A549 (cell line): ENCODE measurements at regions not wholly inside any gene's neighbourhood (a gene's known extent, or its start where the extent isn't known, plus 50 kb on each side); places are given as distances from the start of the nearest gene placed in this dataset.

Experiments used
- ATAC-seq, 2 experiments: fragments of 200-7000 bp in 1 of 2; fragments of >200 bp in 1 of 2; cut with Nextera tagmentation in 1 of 2; cut with Tn5 transposase in 1 of 2; 3 replicates each; pipeline versions ENCODE4 v1.8.0 to v1.9.1; 2018 to 2020; ENCODE audit warnings: mild to moderate bottlenecking in 1 of 2, moderate library complexity in 1 of 2
- CTCF ChIA-PET: fragments of 300-600 bp; sonication (Branson Sonifier 250); formaldehyde crosslinking; extraction: SDS; loops from one replicate; lab custom pipeline; 2021; ENCODE audit warnings: antibody characterized with exemption, inconsistent platforms; lab: Yijun Ruan, JAX
- POLR2A ChIA-PET: fragments of 350-600 bp; formaldehyde crosslinking; extraction: SDS; loops from one replicate; lab custom pipeline; 2021; ENCODE audit warnings: antibody characterized with exemption, inconsistent platforms; lab: Yijun Ruan, JAX
- DNase-seq, 2 experiments: peaks; one replicate each; pipeline versions ENCODE4 v3.0.0 to v3.0.0-alpha.2; 2011 to 2016; ENCODE audit warnings: low read depth in 1 of 2, low spot score in 1 of 2
- FAIRE-seq: peaks from 2 replicates; lab custom pipeline; 2011; peaks lifted over from hg19 to GRCh38; lab: Jason Lieb, UNC
- H3K27ac ChIP-seq, 2 experiments: fragments of >200 bp; sonication (Bioruptor Twin); formaldehyde crosslinking; 3 replicates each; pipeline ENCODE4 v1.5.1; 2016 to 2017
- H3K4me1 ChIP-seq: fragments of >200 bp; sonication (Bioruptor Twin); formaldehyde crosslinking; 3 replicates; pipeline ENCODE4 v1.6.1; 2016
- H3K4me2 ChIP-seq: fragments of >200 bp; sonication (Bioruptor Twin); formaldehyde crosslinking; 3 replicates; pipeline ENCODE4 v1.6.1; 2016
- H3K4me3 ChIP-seq: fragments of >200 bp; sonication (Bioruptor Twin); formaldehyde crosslinking; 3 replicates; pipeline ENCODE4 v1.5.1; 2016
- H3K9me3 ChIP-seq: fragments of >200 bp; sonication (Bioruptor Twin); formaldehyde crosslinking; 3 replicates; pipeline ENCODE4 v1.6.1; 2016
- BHLHE40 ChIP-seq: IDR thresholded peaks from 2 replicates; pipeline ENCODE4 v1.6.1; 2012; ENCODE audit warnings: low read depth, low read length, inconsistent platforms
- CEBPB ChIP-seq, 2 experiments: fragments of >200 bp in 1 of 2; sonication (Bioruptor Twin) in 1 of 2; formaldehyde crosslinking in 1 of 2; IDR thresholded peaks; 2 replicates each; pipeline ENCODE4 v1.6.1; 2012 to 2016
- CHD2 ChIP-seq: fragments of 150-350 bp; IDR thresholded peaks from 2 replicates; pipeline ENCODE4 v1.6.1; 2014; ENCODE audit warnings: low read length; ENCODE audit not compliant: partially characterized antibody
- CTCF ChIP-seq: fragments of >200 bp; sonication (Bioruptor Twin); formaldehyde crosslinking; IDR thresholded peaks from 3 replicates; pipeline ENCODE4 v1.5.1; 2016
- E2F6 ChIP-seq: IDR thresholded peaks from 2 replicates; pipeline ENCODE4 v1.6.1; 2012; ENCODE audit warnings: low read depth, borderline replicate concordance
- EP300 ChIP-seq, 2 experiments: fragments of >200 bp; sonication (Bioruptor Twin); formaldehyde crosslinking; IDR thresholded peaks; 2 replicates in 1 of 2; 3 replicates in 1 of 2; pipeline ENCODE4 v1.6.1; 2016 to 2017
- FOSB ChIP-seq: fragments of 250-450 bp; sonication (Bioruptor Pico); IDR thresholded peaks from 2 replicates; pipeline ENCODE4 v1.5.0; 2020; ENCODE audit warnings: mild to moderate bottlenecking, moderate library complexity
- FOSL2 ChIP-seq, 2 experiments: fragments of 450-650 bp in 1 of 2; fragments of >200 bp in 1 of 2; sonication (Bioruptor Twin) in 1 of 2; formaldehyde crosslinking; IDR thresholded peaks; 2 replicates each; pipeline versions ENCODE4 v1.5.0 to v1.6.1; 2016 to 2020; ENCODE audit warnings: mild to moderate bottlenecking in 1 of 2, moderate library complexity in 1 of 2
- GATA3 ChIP-seq: IDR thresholded peaks from 2 replicates; pipeline ENCODE4 v1.6.1; 2012; ENCODE audit warnings: borderline replicate concordance
- HMGXB4 ChIP-seq: fragments of 250-450 bp; sonication (Bioruptor Pico); IDR thresholded peaks from 2 replicates; pipeline ENCODE4 v1.5.0; 2021; ENCODE audit warnings: mild to moderate bottlenecking, moderate library complexity, borderline replicate concordance
- HOXB13 ChIP-seq: fragments of 250-450 bp; sonication (Bioruptor Pico); IDR thresholded peaks from 2 replicates; pipeline ENCODE4 v1.5.0; 2020; ENCODE audit warnings: low read depth, mild to moderate bottlenecking, moderate library complexity
- HOXB5 ChIP-seq: fragments of 250-450 bp; sonication (Bioruptor Pico); IDR thresholded peaks from 2 replicates; pipeline ENCODE4 v1.5.0; 2020; ENCODE audit warnings: mild to moderate bottlenecking, moderate library complexity
- JUN ChIP-seq, 2 experiments: fragments of >200 bp; sonication (Bioruptor Twin); formaldehyde crosslinking; IDR thresholded peaks; 2 replicates in 1 of 2; 3 replicates in 1 of 2; pipeline ENCODE4 v1.6.1; 2016 to 2017
- JUNB ChIP-seq: fragments of >200 bp; sonication (Bioruptor Twin); formaldehyde crosslinking; IDR thresholded peaks from 2 replicates; pipeline ENCODE4 v1.6.1; 2016
- KDM5A ChIP-seq: fragments of 200-600 bp; sonication (generic); IDR thresholded peaks from 2 replicates; pipeline ENCODE4 v1.6.1; 2016; ENCODE audit warnings: antibody characterized with exemption, mild to moderate bottlenecking
- MAX ChIP-seq: IDR thresholded peaks from 2 replicates; pipeline ENCODE4 v1.6.1; 2012
- MAZ ChIP-seq: fragments of 150-350 bp; IDR thresholded peaks from 2 replicates; pipeline ENCODE4 v1.6.1; 2014; ENCODE audit warnings: antibody characterized with exemption, low read depth, low read length, borderline replicate concordance
- NPAS2 ChIP-seq: fragments of 250-450 bp; sonication (Bioruptor Pico); IDR thresholded peaks from 2 replicates; pipeline ENCODE4 v1.8.0; 2022; ENCODE audit warnings: mild to moderate bottlenecking, moderate library complexity, borderline replicate concordance
- PBX3 ChIP-seq: IDR thresholded peaks from 2 replicates; pipeline ENCODE4 v1.6.1; 2012
- POLR2A ChIP-seq: IDR thresholded peaks from 2 replicates; pipeline ENCODE4 v1.6.1; 2012; ENCODE audit warnings: mild to moderate bottlenecking, low read length
- POLR2AphosphoS2 ChIP-seq: conservative IDR thresholded peaks from 2 replicates; pipeline ENCODE4 v1.6.1; 2012; ENCODE audit warnings: low read length, improper control_type of control experiment, inconsistent platforms
- RAD21 ChIP-seq, 2 experiments: fragments of >200 bp in 1 of 2; sonication (Bioruptor Twin) in 1 of 2; formaldehyde crosslinking in 1 of 2; IDR thresholded peaks in 1 of 2; conservative IDR thresholded peaks in 1 of 2; 2 replicates in 1 of 2; 3 replicates in 1 of 2; pipeline ENCODE4 v1.6.1; 2012 to 2018; ENCODE audit warnings: inconsistent platforms in 1 of 2
- RNF2 ChIP-seq: fragments of 200-600 bp; sonication (generic); IDR thresholded peaks from 2 replicates; pipeline ENCODE4 v1.6.1; 2016; ENCODE audit warnings: low read depth, mild to moderate bottlenecking, antibody characterized with exemption, moderate library complexity, borderline replicate concordance
- SMC3 ChIP-seq: fragments of >200 bp; sonication (Bioruptor Twin); formaldehyde crosslinking; IDR thresholded peaks from 3 replicates; pipeline ENCODE4 v1.6.1; 2018; ENCODE audit warnings: inconsistent platforms
- TFCP2L1 ChIP-seq: fragments of 250-450 bp; sonication (Bioruptor Pico); IDR thresholded peaks from 2 replicates; pipeline ENCODE4 v1.5.0; 2021; ENCODE audit warnings: mild to moderate bottlenecking
- TP53 ChIP-seq: fragments of 250-450 bp; sonication (Bioruptor Pico); IDR thresholded peaks from 2 replicates; pipeline ENCODE4 v1.5.0; 2021; ENCODE audit warnings: mild to moderate bottlenecking, moderate library complexity
- WGBS: methylation state at CpG from one replicate; pipeline ENCODE4 v1.1.6; 2017; ENCODE audit errors: missing lambda C conversion rate; 5-methylcytosine and 5-hydroxymethylcytosine counted together

GRCh38 chr10:33115738-33116719 is 158.0 kb upstream of the ITGB1 start:
- H3K27ac ChIP-seq, result peak overlapping the region; percentile 68 to 84
- ChIA-PET POLR2A (no interaction called here), CTCF (interaction anchor here (0.6 to 3.8 kb wide), 18 partner anchors 9 to 110 kb away, joined by 3 to 25 read pairs (median 8); no protein-coding TSS in a partner anchor)
- WGBS, result 80% methylated on average over 20 of the region's 20 CpGs
- H3K9me3 ChIP-seq, result no peaks in the 10 kb centered on the region
- ATAC-seq, result peak; percentile 67 to 82; a peak in 5 of 6 replicates
- no peak for TF ChIP-seq HMGXB4 (CRISPR knock-in tag)
- TF ChIP-seq JUNB, result no peak
- TF ChIP-seq TFCP2L1, result no peak
- peak; percentile 14; the same call in 1 of the 2 replicates for TF ChIP-seq MAX
- peak; percentile 53 for TF ChIP-seq SMC3
- TF ChIP-seq KDM5A, result no peak
- no peak for TF ChIP-seq POLR2AphosphoS2
- no peak for TF ChIP-seq BHLHE40
- no peak for TF ChIP-seq PBX3
- TF ChIP-seq CTCF, result peak; percentile 64
- no peak for TF ChIP-seq HOXB13 (CRISPR knock-in tag)
- no peak for TF ChIP-seq FOSB
- peak; percentile 58 to 69 for TF ChIP-seq RAD21 (conservative IDR thresholded peaks at IDR 0.05 in 1 of 2, IDR thresholded peaks at IDR 0.05 in 1 of 2)
- no peak for TF ChIP-seq RNF2
- no peak for TF ChIP-seq FOSL2 (IDR thresholded peaks at IDR 0.05)
- peak; percentile 34 for TF ChIP-seq FOSL2 (CRISPR knock-in tag; IDR thresholded peaks at IDR 0.05)
- TF ChIP-seq CEBPB (IDR thresholded peaks at IDR 0.05), result no peak
- DNase-seq, result peak in 1 of 2 experiments; percentile 67
- no peak overlapping the region for H3K4me3 ChIP-seq
- peak overlapping the region; percentile 62 for H3K4me2 ChIP-seq
- FAIRE-seq, result peak; percentile 92
- peaks cover 38% of the 10 kb centered on the region for H3K4me1 ChIP-seq

GRCh38 chr10:33114451-33114952 is 156.5 kb upstream of the ITGB1 start:
- WGBS, result 44% methylated on average over 5 of the region's 5 CpGs
- no peak overlapping the region for H3K4me3 ChIP-seq
- H3K27ac ChIP-seq, result peak overlapping the region; percentile 68 to 84
- ChIA-PET POLR2A (no interaction called here), CTCF (interaction anchor here (0.6 to 3.8 kb wide), 9 partner anchors 10 to 104 kb away, joined by 3 to 25 read pairs (median 12); no protein-coding TSS in a partner anchor)
- H3K9me3 ChIP-seq, result no peaks in the 10 kb centered on the region
- peak; percentile 49 for FAIRE-seq
- peak in 1 of 2 experiments; percentile 46; a peak in 3 of 6 replicates for ATAC-seq
- peak overlapping the region; percentile 62 for H3K4me2 ChIP-seq
- H3K4me1 ChIP-seq, result peaks cover 38% of the 10 kb centered on the region
- peak in 1 of 2 experiments; percentile 33 for DNase-seq
- peak in 1 of 2 experiments; percentile 54; a peak in 1 of 5 replicates for TF ChIP-seq JUN (IDR thresholded peaks at IDR 0.05)
- TF ChIP-seq POLR2AphosphoS2, result no peak
- TF ChIP-seq FOSL2 (IDR thresholded peaks at IDR 0.05), result peak; percentile 80
- peak; percentile 80 for TF ChIP-seq FOSL2 (CRISPR knock-in tag; IDR thresholded peaks at IDR 0.05)
- peak; percentile 77; the same call in 1 of the 2 replicates for TF ChIP-seq GATA3
- TF ChIP-seq POLR2A, result no peak
- TF ChIP-seq MAZ, result no peak
- TF ChIP-seq HOXB5 (CRISPR knock-in tag), result no peak
- TF ChIP-seq EP300 (IDR thresholded peaks at IDR 0.05), result peak in 1 of 2 experiments; percentile 14; a peak in 2 of 5 replicates
- no peak for TF ChIP-seq TP53
- TF ChIP-seq RAD21 (conservative IDR thresholded peaks at IDR 0.05 in 1 of 2, IDR thresholded peaks at IDR 0.05 in 1 of 2), result 0 out of 5 replicates have a peak, but pooled peaks of 1 of the 2 experiments have one; percentile 6
- peak; percentile 92 to 99 for TF ChIP-seq CEBPB (IDR thresholded peaks at IDR 0.05)
- no peak for TF ChIP-seq CHD2
- TF ChIP-seq BHLHE40, result no peak
- peak; percentile 61; the same call in 1 of the 2 replicates for TF ChIP-seq HOXB13 (CRISPR knock-in tag)
- TF ChIP-seq MAX, result peak; percentile 79
- no peak for TF ChIP-seq E2F6
- no peak for TF ChIP-seq NPAS2 (CRISPR knock-in tag)
